ENCODE measurements at regions not wholly inside any gene's neighbourhood (a gene's known extent, or its start where the extent isn't known, plus 50 kb on each side); places are given as distances from the start of the nearest gene placed in this dataset.

- no peaks in the 10 kb centered on the region for H3K27me3 Mint-ChIP-seq (ENCODE audit: insufficient read depth, unreplicated experiment)
- no peak overlapping the region for H3K4me3 Mint-ChIP-seq (ENCODE audit: unreplicated experiment)
- no peaks in the 10 kb centered on the region for H3K9me3 ChIP-seq
- TF ChIP-seq, protein P1, sequence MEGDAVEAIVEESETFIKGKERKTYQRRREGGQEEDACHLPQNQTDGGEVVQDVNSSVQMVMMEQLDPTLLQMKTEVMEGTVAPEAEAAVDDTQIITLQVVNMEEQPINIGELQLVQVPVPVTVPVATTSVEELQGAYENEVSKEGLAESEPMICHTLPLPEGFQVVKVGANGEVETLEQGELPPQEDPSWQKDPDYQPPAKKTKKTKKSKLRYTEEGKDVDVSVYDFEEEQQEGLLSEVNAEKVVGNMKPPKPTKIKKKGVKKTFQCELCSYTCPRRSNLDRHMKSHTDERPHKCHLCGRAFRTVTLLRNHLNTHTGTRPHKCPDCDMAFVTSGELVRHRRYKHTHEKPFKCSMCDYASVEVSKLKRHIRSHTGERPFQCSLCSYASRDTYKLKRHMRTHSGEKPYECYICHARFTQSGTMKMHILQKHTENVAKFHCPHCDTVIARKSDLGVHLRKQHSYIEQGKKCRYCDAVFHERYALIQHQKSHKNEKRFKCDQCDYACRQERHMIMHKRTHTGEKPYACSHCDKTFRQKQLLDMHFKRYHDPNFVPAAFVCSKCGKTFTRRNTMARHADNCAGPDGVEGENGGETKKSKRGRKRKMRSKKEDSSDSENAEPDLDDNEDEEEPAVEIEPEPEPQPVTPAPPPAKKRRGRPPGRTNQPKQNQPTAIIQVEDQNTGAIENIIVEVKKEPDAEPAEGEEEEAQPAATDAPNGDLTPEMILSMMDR (IDR thresholded peaks at IDR 0.05; ENCODE audit: insufficient read depth in 1 of 2, low read depth in 1 of 2, low read length in 1 of 2, severe bottlenecking in 1 of 2, unreplicated experiment in 1 of 2) = no peak
- peaks cover 10% of the 10 kb centered on the region for H3K9me3 Mint-ChIP-seq (ENCODE audit: unreplicated experiment)
- H3K36me3 ChIP-seq (ENCODE audit: control insufficient read depth, insufficient read depth, low read length) = no peaks in the 10 kb centered on the region
- H3K4me1 ChIP-seq = no peaks in the 10 kb centered on the region
- no peak overlapping the region for H3K27ac Mint-ChIP-seq (ENCODE audit: unreplicated experiment)
- H3K4me3 ChIP-seq (ENCODE audit: low read depth, low read length) = no peak overlapping the region
- H3K36me3 Mint-ChIP-seq (ENCODE audit: insufficient read depth, unreplicated experiment) = no peaks in the 10 kb centered on the region
- intact Hi-C loops (cut with micrococcal nuclease; ENCODE audit: unreplicated experiment) = no loop called here
- no peak for DNase-seq
- POLR2A ChIA-PET = no interaction called here
- H3K4me1 Mint-ChIP-seq (ENCODE audit: low read depth, unreplicated experiment) = no peaks in the 10 kb centered on the region
- CTCF ChIA-PET = no interaction called here
- H3K27me3 ChIP-seq (replicated peaks; ENCODE audit: control insufficient read depth, insufficient read depth, low read length) = no peaks in the 10 kb centered on the region
- BruUV-seq (replicated peaks) = no TSS peak
Observed at GRCh38 chr11:116309446-116309845, 463.3 kb downstream of the BUD13 start.

DNA sequence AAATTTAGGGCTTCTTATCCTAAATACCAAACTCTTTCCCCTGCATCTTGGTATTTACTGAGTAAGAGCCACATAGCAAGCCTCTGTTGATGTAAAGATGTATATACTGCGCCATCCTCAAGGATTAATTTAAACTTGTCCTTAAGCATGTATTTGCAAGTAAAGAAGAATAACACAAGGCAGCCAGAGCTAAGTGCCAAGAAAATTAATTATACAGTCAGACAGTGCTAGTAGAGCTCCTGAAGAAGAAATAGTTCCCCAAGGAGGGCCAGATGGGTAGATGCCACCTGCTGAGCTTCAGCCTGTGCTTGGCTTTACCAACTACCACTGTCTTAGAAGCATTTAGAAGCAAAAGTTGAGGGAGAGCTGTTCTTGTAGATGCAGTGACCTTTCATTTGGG, 470.0 kb downstream of the BUD13 start:
- Histone ChIP-seq H3K27me3 (replicated peaks; ENCODE audit: control insufficient read depth, insufficient read depth, low read length) (no peaks in the 10 kb centered on the region), H3K4me3 (ENCODE audit: low read depth, low read length) (no peak overlapping the region), H3K36me3 (ENCODE audit: control insufficient read depth, insufficient read depth, low read length) (no peaks in the 10 kb centered on the region), H3K4me1 (peaks cover 11% of the 10 kb centered on the region; the same call in 1 of the 2 replicates), H3K9me3 (no peaks in the 10 kb centered on the region)
- Mint-ChIP-seq H3K9me3 (ENCODE audit: unreplicated experiment) (peaks cover 20% of the 10 kb centered on the region), H3K4me1 (ENCODE audit: low read depth, unreplicated experiment) (no peaks in the 10 kb centered on the region), H3K27ac (ENCODE audit: unreplicated experiment) (no peak overlapping the region), H3K36me3 (ENCODE audit: insufficient read depth, unreplicated experiment) (no peaks in the 10 kb centered on the region), H3K27me3 (ENCODE audit: insufficient read depth, unreplicated experiment) (no peaks in the 10 kb centered on the region), H3K4me3 (ENCODE audit: unreplicated experiment) (no peak overlapping the region)
- intact Hi-C loops (cut with micrococcal nuclease; ENCODE audit: unreplicated experiment) = loop anchor here (5.0 kb wide), 1 partner anchor 65 kb away; no protein-coding TSS in a partner anchor
- CTCF ChIA-PET = no interaction called here
- POLR2A ChIA-PET = no interaction called here
- no peak for DNase-seq
- no TSS peak for BruUV-seq (replicated peaks)
- TF ChIP-seq, protein P1 (IDR thresholded peaks at IDR 0.05; ENCODE audit: insufficient read depth in 1 of 2, low read depth in 1 of 2, low read length in 1 of 2, severe bottlenecking in 1 of 2, unreplicated experiment in 1 of 2) = no peak

GRCh38 chr11:116301141-116301540, 471.6 kb downstream of the BUD13 start:
- ChIA-PET CTCF (interaction anchor here (0.6 kb wide), 1 partner anchor 20 kb away, joined by 6 read pairs; no protein-coding TSS in a partner anchor), POLR2A (no interaction called here)
- DNase-seq = no peak
- H3K36me3 ChIP-seq (ENCODE audit: control insufficient read depth, insufficient read depth, low read length) = no peaks in the 10 kb centered on the region
- Mint-ChIP-seq H3K4me3 (ENCODE audit: unreplicated experiment) (no peak overlapping the region), H3K4me1 (ENCODE audit: low read depth, unreplicated experiment) (peaks cover 4% of the 10 kb centered on the region), H3K27ac (ENCODE audit: unreplicated experiment) (no peak overlapping the region), H3K36me3 (ENCODE audit: insufficient read depth, unreplicated experiment) (peaks cover under 1% of the 10 kb centered on the region), H3K9me3 (ENCODE audit: unreplicated experiment) (peaks cover 10% of the 10 kb centered on the region), H3K27me3 (ENCODE audit: insufficient read depth, unreplicated experiment) (no peaks in the 10 kb centered on the region)
- H3K27me3 ChIP-seq (replicated peaks; ENCODE audit: control insufficient read depth, insufficient read depth, low read length) = no peaks in the 10 kb centered on the region
- no TSS peak for BruUV-seq (replicated peaks)
- H3K9me3 ChIP-seq = no peaks in the 10 kb centered on the region
- H3K4me1 ChIP-seq = peaks cover 20% of the 10 kb centered on the region
- intact Hi-C loops (cut with micrococcal nuclease; ENCODE audit: unreplicated experiment) = loop anchor here (5.0 kb wide), 1 partner anchor 66 kb away; no protein-coding TSS in a partner anchor
- TF ChIP-seq, protein P1 (IDR thresholded peaks at IDR 0.05; ENCODE audit: insufficient read depth in 1 of 2, low read depth in 1 of 2, low read length in 1 of 2, severe bottlenecking in 1 of 2, unreplicated experiment in 1 of 2) = no peak
- no peak overlapping the region for H3K4me3 ChIP-seq (ENCODE audit: low read depth, low read length)

All from Caco-2 (cell line).